GM18519 (cell line): ENCODE measurements at regions not wholly inside any gene's neighbourhood (a gene's known extent, or its start where the extent isn't known, plus 50 kb on each side); places are given as distances from the start of the nearest gene placed in this dataset.
"Not testable (repeated sequence)": the region's sequence is repeated elsewhere in the genome, so short reads cannot be mapped to it uniquely, and the experiment has no call there.

ENCODE experiments used
- ATAC-seq: cut with Tn5 transposase; IDR thresholded peaks from one replicate; pipeline ENCODE4 v1.9.1; 2021; ENCODE audit warnings: mild to moderate bottlenecking, moderate library complexity; ENCODE audit not compliant: unreplicated experiment, low FRiP score

GRCh38 chr4:160717848-160718247, 1446.0 kb downstream of the FSTL5 start:
- no peak for ATAC-seq

- ATAC-seq: no peak
Observed at GRCh38 chr4:160724063-160724462, 1439.7 kb downstream of the FSTL5 start.

- ATAC-seq: no peak
Observed at GRCh38 chr4:160745126-160745525, 1418.7 kb downstream of the FSTL5 start.

- ATAC-seq: not testable (repeated sequence)
Observed at GRCh38 chr4:160746585-160746984, 1417.2 kb downstream of the FSTL5 start.

GRCh38 chr4:160772668-160773067, 1391.1 kb downstream of the FSTL5 start:
- no peak for ATAC-seq

- no peak for ATAC-seq
Observed at GRCh38 chr4:160795216-160795615, 1368.6 kb downstream of the FSTL5 start.

GRCh38 chr4:160808174-160808573, 1355.6 kb downstream of the FSTL5 start:
- no peak for ATAC-seq

- no peak for ATAC-seq
Observed at GRCh38 chr4:160809576-160809975, 1354.2 kb downstream of the FSTL5 start.

GRCh38 chr4:160810424-160810823, 1353.4 kb downstream of the FSTL5 start:
- ATAC-seq: no peak

GRCh38 chr4:160810941-160811340, 1352.9 kb downstream of the FSTL5 start:
- no peak for ATAC-seq

GRCh38 chr4:160811956-160812355, 1351.8 kb downstream of the FSTL5 start:
- ATAC-seq: no peak

- ATAC-seq: no peak
Observed at GRCh38 chr4:160814726-160815125, 1349.1 kb downstream of the FSTL5 start.

- ATAC-seq: no peak
Observed at GRCh38 chr4:160818571-160818970, 1345.2 kb downstream of the FSTL5 start.

GRCh38 chr4:160819791-160820190, 1344.0 kb downstream of the FSTL5 start:
- ATAC-seq: no peak

- ATAC-seq: no peak
Observed at GRCh38 chr4:160824481-160824880, 1339.3 kb downstream of the FSTL5 start.

- ATAC-seq: no peak
Observed at GRCh38 chr4:160825644-160826338, 1338.0 kb downstream of the FSTL5 start.

GRCh38 chr4:160826339-160826679, 1337.5 kb downstream of the FSTL5 start:
- no peak for ATAC-seq

GRCh38 chr4:160831165-160831922, 1332.5 kb downstream of the FSTL5 start:
- ATAC-seq: no peak

- no peak for ATAC-seq
Observed at GRCh38 chr4:160835789-160836188, 1328.0 kb downstream of the FSTL5 start.

GRCh38 chr4:160836431-160836830, 1327.4 kb downstream of the FSTL5 start:
- no peak for ATAC-seq

GRCh38 chr4:160846121-160846520, 1317.7 kb downstream of the FSTL5 start:
- ATAC-seq: no peak

- ATAC-seq: no peak
Observed at GRCh38 chr4:160847228-160847627, 1316.6 kb downstream of the FSTL5 start.
